ENCODE measurements at regions not wholly inside any gene's neighbourhood (a gene's known extent, or its start where the extent isn't known, plus 50 kb on each side); places are given as distances from the start of the nearest gene placed in this dataset.
"Not testable (repeated sequence)": the region's sequence is repeated elsewhere in the genome, so short reads cannot be mapped to it uniquely, and the experiment has no call there.

GRCh38 chr11:129700701-129701100, 114.9 kb upstream of the TMEM45B start:
- DNase-seq = no peak

DNA sequence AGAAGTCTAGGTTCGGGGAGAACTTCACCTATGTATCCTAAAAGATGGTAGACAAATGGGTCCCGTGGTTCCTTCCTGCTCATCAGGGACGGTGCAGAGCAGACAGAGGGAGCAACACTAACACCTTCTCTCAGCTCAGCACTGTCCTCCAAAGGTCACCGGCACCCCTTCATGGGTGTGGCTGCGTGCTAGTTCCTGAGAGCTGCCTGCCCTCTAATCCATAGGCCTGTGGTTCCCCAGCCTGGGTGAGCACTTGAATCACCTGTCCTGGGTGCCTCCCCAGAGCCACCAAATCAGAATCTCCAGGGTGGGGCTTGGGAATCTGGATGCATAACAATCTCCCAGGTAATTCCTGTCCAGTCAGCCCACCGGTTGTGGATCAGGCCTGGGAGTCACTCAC, 113.9 kb upstream of the TMEM45B start:
- no peak for DNase-seq

- DNase-seq = no peak
These were observed 112.9 kb upstream of the TMEM45B start for GRCh38 chr11:129702410-129703398.

GRCh38 chr11:129703846-129704245, 111.8 kb upstream of the TMEM45B start:
- no peak for DNase-seq

- DNase-seq = no peak
These were observed 110.8 kb upstream of the TMEM45B start for GRCh38 chr11:129704831-129705230.

GRCh38 chr11:129705341-129705740, 110.3 kb upstream of the TMEM45B start:
- DNase-seq = no peak

- DNase-seq = no peak
These were observed 109.7 kb upstream of the TMEM45B start for GRCh38 chr11:129705933-129706332.

GRCh38 chr11:129709801-129710398, 105.7 kb upstream of the TMEM45B start:
- DNase-seq = no peak

- DNase-seq = no peak
These were observed 105.2 kb upstream of the TMEM45B start for GRCh38 chr11:129710423-129710822.

GRCh38 chr11:129711760-129712159, 103.9 kb upstream of the TMEM45B start:
- DNase-seq = no peak

DNA sequence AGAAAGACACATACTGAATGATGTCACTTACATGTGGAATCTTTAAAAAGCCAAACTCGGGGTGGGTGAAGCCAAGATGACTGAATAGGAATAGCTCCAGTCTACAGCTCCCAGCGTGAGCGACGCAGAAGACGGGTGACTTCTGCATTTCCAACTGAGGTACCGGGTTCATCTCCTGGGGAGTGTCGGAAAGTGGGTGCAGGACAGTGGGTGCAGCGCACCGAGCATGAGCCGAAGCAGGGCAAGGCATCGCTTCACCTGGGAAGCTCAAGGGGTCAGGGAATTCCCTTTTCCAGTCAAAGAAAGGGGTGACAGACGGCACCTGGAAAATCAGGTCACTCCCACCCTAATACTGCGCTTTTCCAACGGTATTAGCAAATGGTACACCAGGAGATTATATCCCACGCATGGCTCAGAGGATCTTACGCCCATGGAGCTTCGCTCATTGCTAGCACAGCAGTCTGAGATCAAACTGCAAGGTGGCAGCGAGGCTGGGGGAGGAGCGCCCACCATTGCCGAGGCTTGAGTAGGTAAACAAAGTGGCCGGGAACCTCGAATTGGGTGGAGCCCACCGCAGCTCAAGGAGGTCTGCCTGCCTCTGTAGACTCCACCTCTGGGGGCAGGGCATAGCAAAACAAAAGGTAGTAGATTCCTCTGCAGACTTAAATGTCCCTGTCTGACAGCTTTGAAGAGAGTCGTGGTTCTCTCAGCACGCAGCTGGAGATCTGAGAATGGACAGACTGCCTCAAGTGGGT, 103.0 kb upstream of the TMEM45B start:
- DNase-seq = not testable (repeated sequence)

GRCh38 chr11:129719037-129719436, 96.6 kb upstream of the TMEM45B start:
- no peak for DNase-seq

- peak; percentile 33 for DNase-seq
These were observed 95.5 kb upstream of the TMEM45B start for GRCh38 chr11:129720156-129720555.

DNA sequence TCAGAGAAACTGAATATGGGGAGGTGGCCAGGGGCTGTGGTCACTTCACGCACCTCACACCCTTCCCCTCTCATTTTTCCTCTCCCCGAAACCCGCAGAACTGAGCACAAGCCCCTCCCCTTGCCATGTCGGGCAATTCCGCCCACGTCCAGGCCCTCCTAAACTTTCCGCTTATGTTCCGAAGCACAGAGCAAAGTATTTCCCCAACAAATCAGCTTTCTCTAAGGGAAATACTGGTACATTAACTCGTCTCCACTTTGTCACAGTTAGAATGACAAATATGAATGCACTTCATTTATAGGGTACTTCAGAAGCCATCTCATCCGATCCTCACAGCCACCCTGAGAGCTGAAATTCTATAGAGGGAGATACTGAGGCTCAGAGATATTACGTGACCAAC, 94.7 kb upstream of the TMEM45B start:
- no peak for DNase-seq

DNA sequence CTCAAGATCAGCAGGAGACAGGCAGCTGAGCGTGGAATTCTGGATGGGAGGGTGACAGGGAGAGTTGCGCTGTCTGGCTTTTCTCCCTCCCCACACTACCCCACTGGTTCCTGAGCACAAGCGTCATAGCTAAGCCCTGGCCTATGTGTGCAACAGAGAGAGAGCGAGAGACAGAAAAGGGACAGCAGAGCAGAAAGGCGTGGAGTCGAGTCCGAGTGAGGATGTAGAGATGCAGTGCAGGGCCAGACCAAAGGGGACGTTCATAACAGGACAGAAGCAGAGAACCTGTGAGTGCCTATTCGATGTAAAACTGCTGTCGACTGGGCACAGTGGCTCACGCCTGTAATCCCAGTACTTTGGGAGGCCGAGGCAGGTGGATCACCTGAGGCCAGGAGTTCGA, 94.0 kb upstream of the TMEM45B start:
- no peak for DNase-seq

DNA sequence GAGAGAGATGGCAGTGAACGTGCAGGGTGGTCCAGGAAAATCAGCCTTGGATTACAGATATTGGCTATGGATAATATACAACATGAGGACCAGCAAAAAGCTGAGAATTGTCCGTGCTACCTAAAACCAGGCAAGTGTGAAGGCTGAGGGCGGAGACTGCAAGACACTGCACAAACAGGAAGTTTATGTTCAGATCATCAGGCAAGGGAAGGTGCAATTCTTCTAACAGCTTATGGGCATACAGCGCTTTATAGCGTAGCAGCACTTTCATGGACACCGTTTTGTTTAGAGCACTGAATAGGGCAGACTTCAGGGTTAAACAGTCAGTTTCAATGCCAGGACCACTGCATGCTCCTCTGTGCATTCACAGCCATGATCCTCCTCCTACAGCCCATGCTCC, 93.1 kb upstream of the TMEM45B start:
- DNase-seq = no peak

GRCh38 chr11:129723146-129723760, 92.4 kb upstream of the TMEM45B start:
- no peak for DNase-seq

DNA sequence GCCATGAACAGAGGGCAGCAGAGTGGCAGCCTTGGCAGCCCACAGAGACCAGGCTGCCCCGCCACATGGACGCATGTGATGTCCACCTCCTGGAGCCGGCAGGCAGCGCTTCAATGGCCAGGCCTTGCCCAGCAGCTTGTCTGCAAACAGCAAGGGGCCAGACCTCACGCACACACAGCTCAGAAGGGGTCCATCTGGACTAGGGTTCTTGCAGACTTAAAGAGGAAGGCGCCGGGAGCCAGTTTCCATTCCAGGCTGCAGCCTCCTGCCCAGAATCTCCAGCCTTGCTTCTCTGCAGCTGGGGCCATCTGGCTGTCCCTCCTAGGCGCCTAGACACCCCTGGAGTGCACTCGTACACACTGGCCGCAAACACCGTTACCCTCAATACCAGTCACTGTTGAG, 91.9 kb upstream of the TMEM45B start:
- no peak for DNase-seq

DNA sequence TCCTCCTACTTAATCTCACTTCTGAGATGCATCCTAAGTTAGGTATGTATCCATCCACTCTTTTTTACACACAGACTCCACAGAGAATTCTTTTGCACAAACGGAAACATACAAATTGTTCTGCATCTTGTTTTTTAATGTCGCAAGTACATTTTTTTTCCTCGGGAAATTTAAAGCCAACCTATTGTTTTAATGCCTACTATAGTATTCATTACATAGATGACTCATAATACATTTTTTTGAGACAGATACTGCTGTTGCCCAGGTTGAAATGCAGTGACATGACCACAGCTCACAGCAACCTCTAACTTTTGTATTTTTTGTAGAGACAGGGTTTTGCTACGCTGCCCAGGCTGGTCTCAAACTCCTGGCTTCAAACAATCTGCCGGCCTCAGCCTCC, 90.8 kb upstream of the TMEM45B start:
- DNase-seq = no peak

GRCh38 chr11:129726179-129726578, 89.5 kb upstream of the TMEM45B start:
- DNase-seq = no peak

DNA sequence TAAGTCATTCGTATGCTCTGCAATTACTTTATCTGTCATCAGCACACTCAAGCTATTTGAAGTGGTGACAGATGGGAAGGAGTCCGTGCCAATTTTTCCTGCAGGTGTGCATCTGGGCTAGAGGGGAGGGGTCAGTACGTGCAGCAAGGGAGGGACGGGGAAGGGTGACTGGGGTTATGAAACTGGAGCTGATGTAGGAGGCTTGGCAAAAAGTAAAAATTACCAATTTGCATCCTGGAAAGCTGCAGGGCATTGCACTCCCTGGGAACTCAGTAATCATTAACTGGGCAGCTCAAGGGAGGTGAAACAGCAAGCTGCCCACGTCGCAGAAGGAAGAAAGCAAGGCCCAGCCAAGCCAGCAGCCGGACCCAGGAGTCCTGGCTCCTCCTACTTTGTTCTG, 87.1 kb upstream of the TMEM45B start:
- peak; percentile 63 for DNase-seq

GRCh38 chr11:129729216-129729615, 86.4 kb upstream of the TMEM45B start:
- no peak for DNase-seq

- DNase-seq = no peak
These were observed 85.8 kb upstream of the TMEM45B start for GRCh38 chr11:129729823-129730222.
